ENCODE measurements at regions not wholly inside any gene's neighbourhood (a gene's known extent, or its start where the extent isn't known, plus 50 kb on each side); places are given as distances from the start of the nearest gene placed in this dataset.

DNA sequence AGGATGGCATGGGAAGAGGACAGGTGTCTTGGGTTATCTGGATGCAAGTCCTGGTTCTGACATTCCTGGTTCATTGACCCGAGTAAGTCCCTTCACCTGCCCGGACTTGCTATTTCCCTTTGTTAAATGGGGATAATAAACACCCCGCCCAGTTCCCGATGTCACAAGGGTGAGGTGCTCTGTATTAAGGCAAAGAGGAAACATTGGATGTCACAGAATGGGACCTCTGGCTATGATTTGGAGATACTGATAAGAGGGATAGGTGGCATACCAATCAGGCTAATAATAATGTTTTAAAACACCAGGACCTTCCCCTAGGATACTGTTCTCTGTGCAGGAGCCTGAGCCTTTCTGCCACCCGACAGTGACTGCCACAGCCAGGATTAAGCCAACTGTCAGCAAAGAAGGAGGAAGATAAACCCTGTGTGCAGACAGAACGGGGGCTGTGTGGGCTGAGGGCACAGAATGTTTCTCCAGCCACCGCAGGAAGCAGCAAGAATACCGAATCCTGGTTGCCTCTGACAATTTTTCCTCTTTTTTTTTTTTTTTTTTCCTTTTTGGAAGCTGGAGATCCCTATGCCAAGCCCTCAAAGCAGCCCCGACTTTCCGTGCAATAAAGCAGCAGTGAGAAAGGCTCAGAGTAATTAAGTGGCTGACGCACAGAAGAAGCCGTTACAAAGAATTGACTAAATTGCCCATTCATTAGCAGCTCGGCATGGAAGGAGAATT, 336.6 kb downstream of the SMAD2 start:
- TF ChIP-seq, protein P1, sequence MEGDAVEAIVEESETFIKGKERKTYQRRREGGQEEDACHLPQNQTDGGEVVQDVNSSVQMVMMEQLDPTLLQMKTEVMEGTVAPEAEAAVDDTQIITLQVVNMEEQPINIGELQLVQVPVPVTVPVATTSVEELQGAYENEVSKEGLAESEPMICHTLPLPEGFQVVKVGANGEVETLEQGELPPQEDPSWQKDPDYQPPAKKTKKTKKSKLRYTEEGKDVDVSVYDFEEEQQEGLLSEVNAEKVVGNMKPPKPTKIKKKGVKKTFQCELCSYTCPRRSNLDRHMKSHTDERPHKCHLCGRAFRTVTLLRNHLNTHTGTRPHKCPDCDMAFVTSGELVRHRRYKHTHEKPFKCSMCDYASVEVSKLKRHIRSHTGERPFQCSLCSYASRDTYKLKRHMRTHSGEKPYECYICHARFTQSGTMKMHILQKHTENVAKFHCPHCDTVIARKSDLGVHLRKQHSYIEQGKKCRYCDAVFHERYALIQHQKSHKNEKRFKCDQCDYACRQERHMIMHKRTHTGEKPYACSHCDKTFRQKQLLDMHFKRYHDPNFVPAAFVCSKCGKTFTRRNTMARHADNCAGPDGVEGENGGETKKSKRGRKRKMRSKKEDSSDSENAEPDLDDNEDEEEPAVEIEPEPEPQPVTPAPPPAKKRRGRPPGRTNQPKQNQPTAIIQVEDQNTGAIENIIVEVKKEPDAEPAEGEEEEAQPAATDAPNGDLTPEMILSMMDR (IDR thresholded peaks at IDR 0.05; ENCODE audit: low read depth, low read length), result no peak
- no peak for TF ChIP-seq EZH2phosphoT487 (IDR thresholded peaks at IDR 0.05; ENCODE audit: low read depth)
